ENCODE measurements at regions not wholly inside any gene's neighbourhood (a gene's known extent, or its start where the extent isn't known, plus 50 kb on each side); places are given as distances from the start of the nearest gene placed in this dataset.

GRCh38 chr5:8773046-8773615 lies 772.7 kb downstream of the SEMA5A start:
- TF ChIP-seq CTCF (IDR thresholded peaks at IDR 0.05): no peak
- TF ChIP-seq POLR2A (IDR thresholded peaks at IDR 0.05): no peak
